Activated naive CD4-positive, alpha-beta T cell treated with anti-CD3 and anti-CD28 coated beads for 36 hours (primary cell): ENCODE measurements at regions not wholly inside any gene's neighbourhood (a gene's known extent, or its start where the extent isn't known, plus 50 kb on each side); places are given as distances from the start of the nearest gene placed in this dataset.

ENCODE experiments used
- CTCF ChIA-PET: fragments of 350-600 bp; sonication (Branson Sonifier 250); formaldehyde crosslinking; loops from one replicate; lab custom pipeline; 2021; ENCODE audit warnings: antibody characterized with exemption; lab: Charles Lee
- DNase-seq: peaks from one replicate; pipeline ENCODE4 v3.0.0-alpha.2; 2020
- H3K27ac Mint-ChIP-seq: one replicate; pipeline ENCODE4 v1.8.0; 2021; ENCODE audit warnings: mild to moderate bottlenecking, mixed read lengths
- H3K27me3 Mint-ChIP-seq: one replicate; pipeline ENCODE4 v1.8.0; 2021; ENCODE audit warnings: low read depth, mixed read lengths
- H3K36me3 Mint-ChIP-seq: one replicate; pipeline ENCODE4 v1.8.0; 2021; ENCODE audit warnings: low read depth, mixed read lengths
- H3K4me1 Mint-ChIP-seq: one replicate; pipeline ENCODE4 v1.8.0; 2021; ENCODE audit warnings: low read depth, mixed read lengths
- H3K4me3 Mint-ChIP-seq: one replicate; pipeline ENCODE4 v1.8.0; 2021; ENCODE audit warnings: mild to moderate bottlenecking, moderate library complexity, mixed read lengths
- H3K9me3 Mint-ChIP-seq: one replicate; pipeline ENCODE4 v1.8.0; 2021; ENCODE audit warnings: mixed read lengths
- intact Hi-C: fragments of 100-400 bp; cut with micrococcal nuclease; formaldehyde crosslinking; loops from one replicate; pipeline ENCODE4 v1.15.1; 2023

- H3K4me3 Mint-ChIP-seq, result no peak overlapping the region
- intact Hi-C loops, result no loop called here
Measured at GRCh38 chr6:19434065-19434464, 403.1 kb upstream of the ID4 start.

DNA sequence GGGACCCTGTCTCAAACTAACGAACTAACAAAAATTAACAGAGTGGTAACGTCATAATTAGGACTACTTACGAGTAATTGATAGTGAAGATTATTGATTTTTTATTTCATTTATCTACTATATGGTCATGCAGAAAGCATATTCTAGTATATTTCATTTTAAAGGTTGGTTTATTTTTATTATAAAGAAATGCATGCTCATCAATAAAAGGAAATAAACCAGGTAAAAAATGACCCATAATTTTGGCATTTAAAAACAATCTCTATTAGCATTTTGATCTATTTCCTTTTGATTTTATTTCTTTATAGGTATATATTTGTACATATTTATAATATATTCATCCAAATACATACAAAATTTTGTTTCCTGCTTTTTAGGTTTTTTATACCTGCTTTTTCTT lies 401.4 kb upstream of the ID4 start:
- intact Hi-C loops, result no loop called here

More at GRCh38 chr6:19434065-19434464, 403.1 kb upstream of the ID4 start:
- no peak overlapping the region for H3K27ac Mint-ChIP-seq
- peaks cover 4% of the 10 kb centered on the region for H3K9me3 Mint-ChIP-seq
- no peak for DNase-seq
- no peaks in the 10 kb centered on the region for H3K27me3 Mint-ChIP-seq
- CTCF ChIA-PET, result no interaction called here
- H3K4me1 Mint-ChIP-seq, result no peaks in the 10 kb centered on the region
- H3K36me3 Mint-ChIP-seq, result no peaks in the 10 kb centered on the region

GRCh38 chr6:19438566-19439353 lies 398.4 kb upstream of the ID4 start:
- Mint-ChIP-seq H3K9me3 (peaks cover 4% of the 10 kb centered on the region), H3K4me1 (no peaks in the 10 kb centered on the region), H3K4me3 (no peak overlapping the region), H3K36me3 (no peaks in the 10 kb centered on the region), H3K27ac (no peak overlapping the region), H3K27me3 (no peaks in the 10 kb centered on the region)
- no peak for DNase-seq
- intact Hi-C loops, result no loop called here
- CTCF ChIA-PET, result no interaction called here

More for the DNA sequence above, 401.4 kb upstream of the ID4 start:
- H3K36me3 Mint-ChIP-seq, result no peaks in the 10 kb centered on the region
- H3K4me3 Mint-ChIP-seq, result no peak overlapping the region
- no peak overlapping the region for H3K27ac Mint-ChIP-seq
- no peaks in the 10 kb centered on the region for H3K27me3 Mint-ChIP-seq
- DNase-seq, result no peak
- CTCF ChIA-PET, result no interaction called here
- peaks cover 4% of the 10 kb centered on the region for H3K9me3 Mint-ChIP-seq
- H3K4me1 Mint-ChIP-seq, result no peaks in the 10 kb centered on the region

- CTCF ChIA-PET, result no interaction called here
- H3K27ac Mint-ChIP-seq, result no peak overlapping the region
- H3K36me3 Mint-ChIP-seq, result no peaks in the 10 kb centered on the region
- no peak overlapping the region for H3K4me3 Mint-ChIP-seq
- intact Hi-C loops, result no loop called here
- H3K27me3 Mint-ChIP-seq, result no peaks in the 10 kb centered on the region
- H3K9me3 Mint-ChIP-seq, result peaks cover 4% of the 10 kb centered on the region
- H3K4me1 Mint-ChIP-seq, result no peaks in the 10 kb centered on the region
- DNase-seq, result no peak
Measured at GRCh38 chr6:19440531-19440930, 396.6 kb upstream of the ID4 start.

GRCh38 chr6:19443411-19443810 lies 393.8 kb upstream of the ID4 start:
- no peaks in the 10 kb centered on the region for H3K9me3 Mint-ChIP-seq
- H3K4me1 Mint-ChIP-seq, result no peaks in the 10 kb centered on the region
- CTCF ChIA-PET, result no interaction called here
- intact Hi-C loops, result no loop called here
- H3K36me3 Mint-ChIP-seq, result no peaks in the 10 kb centered on the region
- no peak for DNase-seq
- H3K4me3 Mint-ChIP-seq, result no peak overlapping the region
- no peaks in the 10 kb centered on the region for H3K27me3 Mint-ChIP-seq
- H3K27ac Mint-ChIP-seq, result no peak overlapping the region

DNA sequence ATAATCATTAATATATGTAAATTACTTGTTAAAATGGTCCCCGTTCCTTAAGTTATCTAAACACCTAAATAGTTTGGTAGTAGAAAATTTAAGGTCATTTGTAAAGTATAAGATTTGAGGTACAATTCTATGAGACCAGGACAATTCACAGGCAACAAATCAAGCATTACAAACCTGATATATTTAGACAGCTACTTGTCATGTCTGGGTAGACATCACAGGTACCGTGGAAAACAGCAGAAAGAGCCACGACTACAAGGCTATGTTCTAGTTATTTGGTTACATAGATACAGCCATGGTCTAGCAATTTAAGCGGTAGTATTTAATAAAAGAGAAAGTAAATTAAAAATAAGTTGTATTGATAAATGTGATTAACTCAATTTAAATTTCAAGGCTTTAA lies 393.1 kb upstream of the ID4 start:
- CTCF ChIA-PET, result no interaction called here

DNA sequence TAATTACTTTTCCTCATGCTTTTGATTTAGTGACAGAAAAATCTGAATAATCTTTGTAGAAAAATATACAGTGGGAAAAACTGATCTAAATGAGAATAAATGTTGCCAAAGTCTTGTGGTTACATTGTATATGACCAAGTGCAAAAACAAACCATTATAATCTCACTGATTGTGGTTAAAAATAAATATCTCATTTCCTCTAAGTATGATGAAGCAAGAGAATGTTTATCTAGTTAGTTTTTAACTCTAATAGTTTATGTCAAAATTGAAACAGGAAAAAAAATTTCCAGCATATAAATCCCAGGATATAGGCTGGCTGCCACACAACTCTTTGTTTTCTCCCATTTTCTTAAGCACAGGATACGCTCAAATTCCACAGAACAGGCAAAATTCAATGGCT lies 392.7 kb upstream of the ID4 start:
- no peaks in the 10 kb centered on the region for H3K4me1 Mint-ChIP-seq
- intact Hi-C loops, result no loop called here
- no peaks in the 10 kb centered on the region for H3K36me3 Mint-ChIP-seq
- H3K4me3 Mint-ChIP-seq, result no peak overlapping the region
- CTCF ChIA-PET, result no interaction called here
- DNase-seq, result no peak
- no peaks in the 10 kb centered on the region for H3K27me3 Mint-ChIP-seq
- H3K9me3 Mint-ChIP-seq, result peaks cover 2% of the 10 kb centered on the region
- H3K27ac Mint-ChIP-seq, result no peak overlapping the region

More for the DNA sequence above, 393.1 kb upstream of the ID4 start:
- intact Hi-C loops, result no loop called here
- Mint-ChIP-seq H3K4me3 (no peak overlapping the region), H3K9me3 (peaks cover 2% of the 10 kb centered on the region), H3K36me3 (no peaks in the 10 kb centered on the region), H3K27ac (no peak overlapping the region), H3K4me1 (no peaks in the 10 kb centered on the region), H3K27me3 (no peaks in the 10 kb centered on the region)
- no peak for DNase-seq

GRCh38 chr6:19446570-19446969 lies 390.6 kb upstream of the ID4 start:
- H3K36me3 Mint-ChIP-seq, result no peaks in the 10 kb centered on the region
- CTCF ChIA-PET, result no interaction called here
- no peaks in the 10 kb centered on the region for H3K4me1 Mint-ChIP-seq
- H3K9me3 Mint-ChIP-seq, result peaks cover 2% of the 10 kb centered on the region
- H3K27me3 Mint-ChIP-seq, result no peaks in the 10 kb centered on the region
- intact Hi-C loops, result no loop called here
- no peak overlapping the region for H3K27ac Mint-ChIP-seq
- DNase-seq, result no peak
- no peak overlapping the region for H3K4me3 Mint-ChIP-seq

DNA sequence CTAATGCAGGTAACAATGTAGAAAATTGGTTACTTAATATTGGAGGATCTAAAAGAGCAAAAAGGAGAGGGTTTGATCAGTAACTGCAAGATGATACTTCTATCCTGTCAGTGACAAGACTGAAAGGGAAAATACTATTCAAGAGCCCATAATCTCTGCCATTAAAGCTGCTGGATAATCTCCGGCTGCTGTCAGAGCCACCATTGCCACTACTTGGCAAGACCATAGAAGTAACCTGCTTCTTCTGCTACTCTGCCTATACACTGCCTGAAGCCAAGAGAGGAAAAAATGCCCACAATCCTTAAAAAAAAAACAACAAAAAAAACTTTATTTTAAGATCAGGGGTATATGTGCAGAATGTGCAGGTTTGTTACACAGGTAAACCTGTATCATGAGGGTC lies 386.5 kb upstream of the ID4 start:
- Mint-ChIP-seq H3K9me3 (peaks cover 2% of the 10 kb centered on the region), H3K4me1 (no peaks in the 10 kb centered on the region), H3K27ac (no peak overlapping the region), H3K27me3 (no peaks in the 10 kb centered on the region), H3K36me3 (no peaks in the 10 kb centered on the region), H3K4me3 (no peak overlapping the region)
- no peak for DNase-seq
- intact Hi-C loops, result no loop called here
- CTCF ChIA-PET, result no interaction called here

GRCh38 chr6:19452495-19452894 lies 384.7 kb upstream of the ID4 start:
- Mint-ChIP-seq H3K9me3 (peaks cover 2% of the 10 kb centered on the region), H3K4me3 (no peak overlapping the region), H3K4me1 (no peaks in the 10 kb centered on the region), H3K27me3 (no peaks in the 10 kb centered on the region), H3K36me3 (no peaks in the 10 kb centered on the region), H3K27ac (no peak overlapping the region)
- DNase-seq, result no peak
- intact Hi-C loops, result no loop called here
- CTCF ChIA-PET, result no interaction called here

GRCh38 chr6:19454001-19454720 lies 383.0 kb upstream of the ID4 start:
- Mint-ChIP-seq H3K36me3 (no peaks in the 10 kb centered on the region), H3K27ac (no peak overlapping the region), H3K27me3 (no peaks in the 10 kb centered on the region), H3K4me1 (no peaks in the 10 kb centered on the region), H3K9me3 (no peaks in the 10 kb centered on the region), H3K4me3 (no peak overlapping the region)
- DNase-seq, result no peak
- intact Hi-C loops, result no loop called here
- CTCF ChIA-PET, result interaction anchor here (0.7 kb wide), 1 partner anchor 47 kb away, joined by 3 read pairs; no protein-coding TSS in a partner anchor

GRCh38 chr6:19454721-19455392 lies 382.3 kb upstream of the ID4 start:
- DNase-seq, result no peak
- intact Hi-C loops, result no loop called here
- Mint-ChIP-seq H3K27me3 (no peaks in the 10 kb centered on the region), H3K27ac (no peak overlapping the region), H3K4me3 (no peak overlapping the region), H3K9me3 (no peaks in the 10 kb centered on the region), H3K36me3 (no peaks in the 10 kb centered on the region), H3K4me1 (no peaks in the 10 kb centered on the region)
- CTCF ChIA-PET, result interaction anchor here (0.7 kb wide), 1 partner anchor 48 kb away, joined by 3 read pairs; no protein-coding TSS in a partner anchor
